Skeletal muscle tissue (tissue), 3 donors: ENCODE measurements at regions not wholly inside any gene's neighbourhood (a gene's known extent, or its start where the extent isn't known, plus 50 kb on each side); places are given as distances from the start of the nearest gene placed in this dataset.

Source experiments
- H3K27ac ChIP-seq: one replicate; pipeline ENCODE4 v1.7.0; 2013; ENCODE audit warnings: mild to moderate bottlenecking, low read depth, low read length, inconsistent platforms
- H3K27me3 ChIP-seq, 3 donors: one replicate each; pipeline ENCODE4 v1.7.0; 2013; ENCODE audit warnings: low read length in 3 of 3; ENCODE audit not compliant: control insufficient read depth in 3 of 3, insufficient read depth in 3 of 3
- H3K36me3 ChIP-seq, 3 donors: one replicate each; pipeline ENCODE4 v1.7.0; 2013; ENCODE audit warnings: low read length in 3 of 3; ENCODE audit not compliant: control insufficient read depth in 3 of 3, insufficient read depth in 3 of 3
- H3K4me1 ChIP-seq, 3 donors: one replicate each; pipeline ENCODE4 v1.7.0; 2013; ENCODE audit warnings: low read length in 3 of 3, mild to moderate bottlenecking in 3 of 3; ENCODE audit not compliant: control insufficient read depth in 3 of 3, insufficient read depth in 3 of 3
- H3K4me3 ChIP-seq, 3 donors: one replicate each; pipeline ENCODE4 v1.7.0; 2013; ENCODE audit warnings: low read length in 3 of 3
- H3K9ac ChIP-seq, 3 donors: one replicate each; pipeline ENCODE4 v1.7.0; 2013; ENCODE audit warnings: low read length in 3 of 3, mild to moderate bottlenecking in 3 of 3, moderate library complexity in 2 of 3, low read depth in 1 of 3
- H3K9me3 ChIP-seq, 3 donors: one replicate each; pipeline ENCODE4 v1.7.0; 2013; ENCODE audit warnings: low read length in 3 of 3; ENCODE audit not compliant: control insufficient read depth in 3 of 3
- donor health status: Osteomylitis.

DNA sequence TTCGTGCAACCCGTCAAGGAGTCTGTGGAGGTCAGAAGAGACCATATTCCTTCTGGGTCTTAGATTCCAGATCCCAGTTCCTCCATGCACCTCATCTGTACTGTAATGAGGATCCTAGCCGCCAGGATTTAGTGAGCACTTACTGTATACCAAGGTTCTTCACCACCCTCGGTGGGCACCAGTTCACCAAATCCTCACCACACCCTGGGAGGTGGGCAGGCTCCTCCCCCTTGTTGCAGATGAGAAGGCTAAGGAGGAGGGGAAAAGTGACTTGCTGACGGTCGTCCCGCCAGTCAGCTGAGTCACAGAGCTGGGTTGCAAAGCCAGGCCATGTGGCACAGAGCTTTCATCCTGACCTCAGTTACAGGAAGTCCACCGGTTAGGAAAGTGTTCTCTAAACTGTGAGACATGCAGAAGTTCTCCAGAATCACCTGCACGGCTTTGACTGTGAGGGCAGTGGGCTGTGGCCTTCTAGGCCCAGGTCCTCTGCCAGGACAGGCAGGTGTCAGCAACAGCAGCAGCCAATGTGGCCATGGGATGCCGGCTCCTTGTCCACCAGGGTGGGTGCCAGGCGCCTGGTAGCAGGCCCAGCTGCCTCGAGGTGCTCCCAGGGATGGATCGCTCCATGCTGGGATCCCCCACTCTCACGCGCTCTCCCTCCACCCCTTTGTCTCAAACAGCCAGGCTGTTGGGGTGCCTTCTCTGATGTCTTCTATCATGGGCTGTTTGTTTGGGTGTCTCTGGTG lies 240.3 kb upstream of the GSE1 start:
- H3K27me3 ChIP-seq: no peaks in the 10 kb centered on the region
- no peak overlapping the region for H3K4me3 ChIP-seq
- H3K9ac ChIP-seq: no peak overlapping the region
- no peak overlapping the region for H3K27ac ChIP-seq
- no peaks in the 10 kb centered on the region for H3K36me3 ChIP-seq
- H3K4me1 ChIP-seq: peaks cover 23 to 77% (median 34%) of the 10 kb centered on the region in 3 donors
- no peaks in the 10 kb centered on the region for H3K9me3 ChIP-seq

DNA sequence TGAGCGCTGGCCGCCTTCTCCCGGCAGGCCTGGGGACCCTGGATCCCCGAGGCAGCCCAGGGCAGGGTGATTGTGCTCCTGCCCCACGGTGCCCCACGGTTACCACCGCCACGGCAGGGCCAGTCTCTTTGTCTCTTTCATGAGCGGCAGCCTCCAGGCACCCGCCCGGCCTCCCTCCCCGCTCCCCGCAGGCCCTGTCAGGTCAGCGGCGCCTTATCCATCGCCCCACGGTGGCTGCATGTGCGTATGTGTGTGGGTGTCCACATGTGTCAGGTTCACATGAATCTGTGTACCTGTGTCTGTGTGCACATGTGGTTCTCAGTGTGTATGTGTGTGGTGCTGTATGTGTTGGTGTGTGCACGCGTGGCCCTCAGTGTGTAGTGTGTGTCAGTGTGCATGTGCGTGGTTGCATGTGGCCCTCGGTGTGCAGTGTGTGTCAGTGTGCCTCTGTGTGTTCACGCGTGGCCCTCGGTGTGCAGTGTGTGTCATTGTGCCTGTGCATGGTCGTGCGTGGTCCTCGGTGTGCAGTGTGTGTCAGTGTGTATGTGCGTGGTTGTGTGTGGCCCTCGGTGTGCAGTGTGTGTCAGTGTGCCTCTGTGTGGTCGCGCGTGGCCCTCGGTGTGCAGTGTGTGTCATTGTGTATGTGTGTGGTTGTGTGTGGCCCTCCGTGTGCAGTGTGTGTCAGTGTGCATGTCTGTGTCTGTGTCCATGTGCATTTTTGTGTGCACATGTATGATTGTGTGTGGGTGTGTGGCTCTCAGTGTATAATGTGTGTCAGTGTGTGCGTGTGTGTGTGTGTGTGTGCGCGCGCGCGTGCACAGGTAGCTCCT lies 239.2 kb upstream of the GSE1 start:
- H3K27me3 ChIP-seq: no peaks in the 10 kb centered on the region

DNA sequence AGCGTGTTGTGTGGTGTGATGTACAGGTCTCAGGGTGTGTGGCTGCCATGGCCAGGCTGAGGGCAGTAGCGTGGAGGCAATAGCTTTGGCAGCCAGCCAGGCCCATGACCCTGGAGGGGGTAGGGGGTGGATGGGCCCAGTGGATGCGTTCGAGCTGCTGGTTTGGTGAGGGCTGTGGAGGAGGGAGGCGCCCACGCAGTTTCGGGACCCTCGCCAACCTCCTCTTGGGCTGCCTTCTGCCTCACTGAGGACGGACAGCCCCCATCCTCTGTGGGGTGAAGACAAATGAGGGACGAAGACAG lies 238.6 kb upstream of the GSE1 start:
- H3K27me3 ChIP-seq: no peaks in the 10 kb centered on the region
- H3K9ac ChIP-seq: no peak overlapping the region
- H3K27ac ChIP-seq: no peak overlapping the region
- no peaks in the 10 kb centered on the region for H3K9me3 ChIP-seq
- H3K4me1 ChIP-seq: peaks cover 29 to 92% (median 43%) of the 10 kb centered on the region in 3 donors
- H3K4me3 ChIP-seq: no peak overlapping the region
- H3K36me3 ChIP-seq: no peaks in the 10 kb centered on the region

More for the DNA sequence above, 239.2 kb upstream of the GSE1 start:
- Histone ChIP-seq H3K27ac (no peak overlapping the region), H3K9ac (no peak overlapping the region), H3K4me1 (peaks cover 25 to 87% (median 38%) of the 10 kb centered on the region in 3 donors), H3K4me3 (no peak overlapping the region), H3K9me3 (no peaks in the 10 kb centered on the region), H3K36me3 (no peaks in the 10 kb centered on the region)

DNA sequence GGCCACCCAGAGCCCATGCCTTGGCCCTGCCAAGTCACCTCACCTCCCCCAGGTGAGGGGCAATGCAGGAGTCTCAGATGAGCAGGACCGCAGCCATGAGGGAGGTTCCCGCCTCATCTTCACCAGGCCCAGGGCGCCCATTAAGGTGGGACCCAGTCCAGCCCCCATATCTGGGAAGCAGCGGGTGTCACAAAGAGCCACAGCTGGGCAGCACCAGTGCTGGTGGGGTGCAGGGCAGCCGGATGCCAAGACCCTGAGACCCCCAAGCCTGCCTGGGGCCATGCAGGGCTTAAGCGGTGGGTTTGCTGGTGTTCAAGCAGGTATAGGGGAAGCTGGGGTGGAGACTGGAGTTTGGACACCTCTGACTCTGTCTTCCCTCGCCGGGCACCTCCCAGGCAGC lies 237.8 kb upstream of the GSE1 start:
- no peak overlapping the region for H3K9ac ChIP-seq
- H3K4me1 ChIP-seq: peaks cover 28 to 91% (median 42%) of the 10 kb centered on the region in 3 donors
- H3K4me3 ChIP-seq: no peak overlapping the region
- no peaks in the 10 kb centered on the region for H3K36me3 ChIP-seq
- H3K27ac ChIP-seq: no peak overlapping the region
- no peaks in the 10 kb centered on the region for H3K9me3 ChIP-seq
- no peaks in the 10 kb centered on the region for H3K27me3 ChIP-seq

DNA sequence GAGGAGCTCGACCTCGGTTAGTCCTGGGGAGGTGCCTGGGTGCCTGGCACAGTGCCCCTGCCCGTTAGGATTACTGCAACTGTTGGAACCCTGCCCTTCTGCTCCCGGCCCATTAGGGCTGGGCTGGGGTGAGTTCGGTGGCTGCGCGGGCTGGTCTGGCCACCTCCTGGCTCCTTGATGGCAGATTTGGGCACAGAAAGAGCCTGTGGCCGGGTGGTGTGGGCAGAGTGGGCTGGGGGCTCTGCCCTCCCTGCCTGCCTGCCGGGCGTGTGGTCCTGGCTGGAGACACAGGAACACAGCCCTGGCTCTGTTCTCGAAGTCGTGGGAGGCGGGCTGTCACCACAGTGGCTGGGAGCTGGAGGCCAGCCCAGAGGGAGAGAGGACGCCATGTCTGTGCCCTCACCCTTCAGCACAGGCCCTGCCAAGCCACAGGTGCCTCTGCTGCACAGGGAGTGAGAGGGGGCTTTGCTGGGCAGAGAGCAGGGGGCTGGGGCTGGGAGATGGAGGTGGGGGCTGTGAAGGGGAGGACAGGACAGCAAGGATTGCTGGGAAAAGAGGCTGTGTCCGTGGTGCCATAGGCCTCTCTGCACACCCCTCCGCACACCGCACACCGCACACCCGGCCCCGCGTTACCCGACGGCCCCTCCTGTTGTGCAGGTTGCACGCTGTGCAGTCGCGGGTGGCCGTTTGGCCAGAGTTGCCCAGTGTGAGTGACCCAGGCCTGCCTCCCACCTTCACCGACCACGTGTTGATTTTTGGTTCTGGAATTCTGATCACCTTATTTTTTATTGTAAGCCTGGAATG lies 236.6 kb upstream of the GSE1 start:
- H3K27me3 ChIP-seq: no peaks in the 10 kb centered on the region
- no peaks in the 10 kb centered on the region for H3K36me3 ChIP-seq
- H3K9me3 ChIP-seq: no peaks in the 10 kb centered on the region
- no peak overlapping the region for H3K27ac ChIP-seq
- peak overlapping the region in 2 of 3 donors; percentile 43 to 75 for H3K9ac ChIP-seq
- peaks cover 28 to 81% (median 43%) of the 10 kb centered on the region in 3 donors for H3K4me1 ChIP-seq
- peak overlapping the region in 1 of 3 donors; percentile 52 for H3K4me3 ChIP-seq

DNA sequence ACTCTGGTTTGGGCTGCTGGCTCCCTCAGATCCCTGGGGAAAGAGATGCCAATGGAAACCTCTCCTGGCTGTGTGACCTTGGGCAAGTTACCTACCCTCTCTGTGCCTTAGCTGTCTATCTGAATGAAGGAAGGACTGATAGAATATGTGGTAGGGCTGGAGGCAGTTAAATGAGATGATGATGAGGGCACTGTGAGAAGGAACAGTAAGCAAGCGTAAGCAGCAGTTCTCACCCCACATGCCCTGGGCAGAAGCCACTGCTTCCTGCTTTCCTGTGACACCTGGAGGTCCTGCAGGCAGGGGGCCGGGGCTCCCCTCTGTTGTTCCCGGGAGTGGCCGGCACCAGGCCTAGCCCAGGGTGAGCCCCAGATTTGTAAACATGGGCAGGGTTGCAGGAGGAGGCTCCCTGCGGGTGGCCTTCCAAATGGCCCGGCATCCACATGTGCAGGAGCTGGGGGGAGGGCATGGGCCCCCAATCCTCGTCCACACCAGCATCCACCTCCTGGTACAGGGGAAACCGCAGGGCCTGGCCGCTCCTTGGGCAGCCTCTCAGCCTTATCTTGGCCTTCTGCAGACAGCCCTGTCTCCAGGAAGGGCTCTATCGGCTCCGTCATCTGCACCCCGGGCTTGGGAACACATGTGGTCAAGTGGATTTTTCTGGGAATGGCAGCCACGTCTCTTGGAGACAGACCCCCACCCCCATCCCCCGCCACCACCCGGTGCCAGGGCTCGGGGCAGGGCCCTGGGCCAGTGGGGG lies 235.6 kb upstream of the GSE1 start:
- Histone ChIP-seq H3K4me3 (no peak overlapping the region), H3K27me3 (no peaks in the 10 kb centered on the region), H3K9ac (no peak overlapping the region), H3K27ac (no peak overlapping the region), H3K9me3 (no peaks in the 10 kb centered on the region), H3K36me3 (no peaks in the 10 kb centered on the region), H3K4me1 (peaks cover 37 to 75% (median 47%) of the 10 kb centered on the region in 3 donors)

DNA sequence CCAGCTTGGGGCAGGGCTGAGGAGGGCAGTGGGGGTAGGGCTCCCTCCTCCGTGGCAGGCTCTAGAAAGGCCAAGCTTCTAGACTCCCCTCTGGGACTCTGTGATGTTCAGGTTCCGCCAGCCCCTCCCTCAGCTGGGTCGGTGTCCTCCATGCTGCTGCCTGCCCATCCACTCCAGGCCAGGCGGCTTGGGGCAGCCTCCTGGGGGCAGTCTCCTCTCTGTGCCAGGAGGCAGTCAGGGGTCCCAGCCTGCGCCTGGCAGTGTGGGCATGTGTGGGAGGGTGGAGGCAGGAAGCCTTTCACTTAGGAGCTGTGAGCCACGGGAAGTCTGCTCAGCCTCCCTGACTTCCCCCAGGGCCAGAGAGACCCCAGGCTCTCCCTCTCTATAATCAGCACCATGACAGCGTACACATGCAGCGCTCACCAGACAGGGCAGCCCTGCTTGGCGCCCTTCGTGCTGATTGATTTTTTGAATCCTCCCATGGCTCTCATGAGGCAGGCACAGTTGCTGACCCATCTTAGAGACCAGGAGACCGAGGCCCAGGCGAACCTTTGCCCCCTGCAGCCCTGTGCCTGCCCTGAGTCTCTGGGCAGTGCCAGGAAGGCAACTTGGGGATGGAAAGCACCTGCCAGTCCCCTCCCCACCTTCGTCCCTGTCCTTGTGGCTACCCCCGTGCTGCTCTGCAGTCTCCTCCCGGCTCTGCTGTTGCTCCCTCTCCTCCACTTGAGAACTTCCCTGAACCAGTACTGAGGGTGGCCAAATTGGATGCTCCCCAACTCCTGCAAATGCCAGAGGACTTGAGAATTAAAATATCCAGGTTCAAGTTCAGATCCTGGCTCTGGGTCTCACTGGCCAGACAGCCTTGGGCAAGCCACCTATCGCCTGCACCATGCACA lies 234.7 kb upstream of the GSE1 start:
- Histone ChIP-seq H3K9me3 (no peaks in the 10 kb centered on the region), H3K4me3 (no peak overlapping the region), H3K27ac (no peak overlapping the region), H3K27me3 (no peaks in the 10 kb centered on the region), H3K4me1 (peaks cover 40 to 74% (median 46%) of the 10 kb centered on the region in 3 donors), H3K9ac (no peak overlapping the region), H3K36me3 (peaks cover 0 to 3% (median 0%) of the 10 kb centered on the region in 3 donors)

DNA sequence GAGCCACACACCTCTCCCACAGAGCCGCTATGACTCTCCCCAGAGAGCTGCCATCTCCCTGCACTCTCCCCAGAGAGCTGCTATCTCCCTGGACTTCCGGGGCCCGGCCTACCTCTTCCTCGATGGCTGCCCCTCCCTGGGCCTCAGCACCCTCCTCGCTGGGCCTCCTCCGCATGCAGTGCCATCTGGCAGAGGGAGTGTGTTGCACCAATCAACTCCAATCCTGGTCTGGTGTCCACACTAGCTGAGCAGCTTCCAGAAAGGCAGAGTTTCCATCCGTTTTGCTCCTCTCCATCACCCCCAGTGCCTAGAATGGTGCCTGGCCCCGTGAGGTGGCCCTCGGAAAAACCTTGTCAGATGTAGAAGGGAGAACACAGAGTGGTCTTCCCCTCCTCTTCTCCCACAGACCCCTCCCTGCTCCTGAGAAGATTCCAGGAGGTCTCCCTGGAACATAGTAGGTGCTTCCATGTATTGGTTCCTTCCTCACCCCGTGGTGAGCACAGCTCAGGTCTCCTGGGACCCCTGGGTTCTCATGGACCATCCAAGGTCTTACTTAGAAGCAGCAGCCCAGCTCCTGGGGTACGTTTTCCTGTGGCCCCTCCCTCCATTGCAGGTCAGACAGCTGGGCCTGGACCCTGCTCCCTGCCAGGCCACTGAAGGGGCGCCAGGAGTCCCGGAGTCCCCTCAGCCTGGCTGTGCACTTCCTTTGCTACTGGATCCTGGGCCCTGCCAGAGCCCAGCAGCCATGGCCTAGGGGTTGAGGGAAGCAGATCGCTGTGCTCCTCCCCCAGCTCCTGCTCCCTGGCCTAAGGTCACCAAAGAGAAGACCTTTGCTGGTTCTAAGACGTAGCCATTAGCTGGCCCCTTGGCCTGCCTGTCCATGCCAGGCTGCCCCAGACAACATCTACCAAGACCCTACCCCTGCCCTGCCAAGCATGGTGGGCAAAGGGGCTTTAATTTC lies 233.8 kb upstream of the GSE1 start:
- Histone ChIP-seq H3K4me1 (peaks cover 40 to 75% (median 47%) of the 10 kb centered on the region in 3 donors), H3K9me3 (no peaks in the 10 kb centered on the region), H3K27ac (no peak overlapping the region), H3K4me3 (no peak overlapping the region), H3K9ac (no peak overlapping the region), H3K27me3 (no peaks in the 10 kb centered on the region), H3K36me3 (peaks cover 0 to 3% (median 0%) of the 10 kb centered on the region in 3 donors)
